ENCODE measurements at regions not wholly inside any gene's neighbourhood (a gene's known extent, or its start where the extent isn't known, plus 50 kb on each side); places are given as distances from the start of the nearest gene placed in this dataset.

- H3K36me3 ChIP-seq (ENCODE audit: control insufficient read depth in 1 of 2, insufficient read depth in 2 of 2, low read length in 2 of 2): no peaks in the 10 kb centered on the region
- DNase-seq (ENCODE audit: low read depth, low spot score): no peak
- no peak for TF ChIP-seq CTCF (IDR thresholded peaks at IDR 0.05 in 2 of 3, conservative IDR thresholded peaks at IDR 0.05 in 1 of 3; ENCODE audit: borderline replicate concordance in 1 of 3, insufficient read depth in 1 of 3, low read depth in 2 of 3, low read length in 2 of 3)
- TF ChIP-seq ZFX (IDR thresholded peaks at IDR 0.05): no peak
- TF ChIP-seq, protein P1, sequence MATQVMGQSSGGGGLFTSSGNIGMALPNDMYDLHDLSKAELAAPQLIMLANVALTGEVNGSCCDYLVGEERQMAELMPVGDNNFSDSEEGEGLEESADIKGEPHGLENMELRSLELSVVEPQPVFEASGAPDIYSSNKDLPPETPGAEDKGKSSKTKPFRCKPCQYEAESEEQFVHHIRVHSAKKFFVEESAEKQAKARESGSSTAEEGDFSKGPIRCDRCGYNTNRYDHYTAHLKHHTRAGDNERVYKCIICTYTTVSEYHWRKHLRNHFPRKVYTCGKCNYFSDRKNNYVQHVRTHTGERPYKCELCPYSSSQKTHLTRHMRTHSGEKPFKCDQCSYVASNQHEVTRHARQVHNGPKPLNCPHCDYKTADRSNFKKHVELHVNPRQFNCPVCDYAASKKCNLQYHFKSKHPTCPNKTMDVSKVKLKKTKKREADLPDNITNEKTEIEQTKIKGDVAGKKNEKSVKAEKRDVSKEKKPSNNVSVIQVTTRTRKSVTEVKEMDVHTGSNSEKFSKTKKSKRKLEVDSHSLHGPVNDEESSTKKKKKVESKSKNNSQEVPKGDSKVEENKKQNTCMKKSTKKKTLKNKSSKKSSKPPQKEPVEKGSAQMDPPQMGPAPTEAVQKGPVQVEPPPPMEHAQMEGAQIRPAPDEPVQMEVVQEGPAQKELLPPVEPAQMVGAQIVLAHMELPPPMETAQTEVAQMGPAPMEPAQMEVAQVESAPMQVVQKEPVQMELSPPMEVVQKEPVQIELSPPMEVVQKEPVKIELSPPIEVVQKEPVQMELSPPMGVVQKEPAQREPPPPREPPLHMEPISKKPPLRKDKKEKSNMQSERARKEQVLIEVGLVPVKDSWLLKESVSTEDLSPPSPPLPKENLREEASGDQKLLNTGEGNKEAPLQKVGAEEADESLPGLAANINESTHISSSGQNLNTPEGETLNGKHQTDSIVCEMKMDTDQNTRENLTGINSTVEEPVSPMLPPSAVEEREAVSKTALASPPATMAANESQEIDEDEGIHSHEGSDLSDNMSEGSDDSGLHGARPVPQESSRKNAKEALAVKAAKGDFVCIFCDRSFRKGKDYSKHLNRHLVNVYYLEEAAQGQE (IDR thresholded peaks at IDR 0.05; ENCODE audit: low read depth): no peak
- no peak for TF ChIP-seq FOSL1 (IDR thresholded peaks at IDR 0.05; ENCODE audit: low read depth)
- TF ChIP-seq ZNF274 (IDR thresholded peaks at IDR 0.05; ENCODE audit: low read depth, low read length): no peak
- TF ChIP-seq SP1 (IDR thresholded peaks at IDR 0.05; ENCODE audit: low read depth): no peak
- TF ChIP-seq ELF1 (IDR thresholded peaks at IDR 0.05; ENCODE audit: borderline replicate concordance, low read depth): no peak
- no peak for TF ChIP-seq POLR2AphosphoS5 (IDR thresholded peaks at IDR 0.05; ENCODE audit: low read depth, low read length)
- no peak for TF ChIP-seq RAD21 (IDR thresholded peaks at IDR 0.05; ENCODE audit: low read depth)
- TF ChIP-seq JUND (IDR thresholded peaks at IDR 0.05): no peak
- TF ChIP-seq EZH2phosphoT487 (IDR thresholded peaks at IDR 0.05; ENCODE audit: borderline replicate concordance): no peak
- TF ChIP-seq EZH2 (IDR thresholded peaks at IDR 0.05): no peak
- TF ChIP-seq CBX3 (IDR thresholded peaks at IDR 0.05; ENCODE audit: low read depth): no peak
- no peak for TF ChIP-seq ATF3 (IDR thresholded peaks at IDR 0.05)
- TF ChIP-seq SRF (IDR thresholded peaks at IDR 0.05; ENCODE audit: low read depth): no peak
- TF ChIP-seq, protein P2, sequence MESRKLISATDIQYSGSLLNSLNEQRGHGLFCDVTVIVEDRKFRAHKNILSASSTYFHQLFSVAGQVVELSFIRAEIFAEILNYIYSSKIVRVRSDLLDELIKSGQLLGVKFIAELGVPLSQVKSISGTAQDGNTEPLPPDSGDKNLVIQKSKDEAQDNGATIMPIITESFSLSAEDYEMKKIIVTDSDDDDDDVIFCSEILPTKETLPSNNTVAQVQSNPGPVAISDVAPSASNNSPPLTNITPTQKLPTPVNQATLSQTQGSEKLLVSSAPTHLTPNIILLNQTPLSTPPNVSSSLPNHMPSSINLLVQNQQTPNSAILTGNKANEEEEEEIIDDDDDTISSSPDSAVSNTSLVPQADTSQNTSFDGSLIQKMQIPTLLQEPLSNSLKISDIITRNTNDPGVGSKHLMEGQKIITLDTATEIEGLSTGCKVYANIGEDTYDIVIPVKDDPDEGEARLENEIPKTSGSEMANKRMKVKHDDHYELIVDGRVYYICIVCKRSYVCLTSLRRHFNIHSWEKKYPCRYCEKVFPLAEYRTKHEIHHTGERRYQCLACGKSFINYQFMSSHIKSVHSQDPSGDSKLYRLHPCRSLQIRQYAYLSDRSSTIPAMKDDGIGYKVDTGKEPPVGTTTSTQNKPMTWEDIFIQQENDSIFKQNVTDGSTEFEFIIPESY (IDR thresholded peaks at IDR 0.05; ENCODE audit: extremely low read depth, insufficient replicate concordance, low read length): no peak
- TF ChIP-seq TCF7L2 (IDR thresholded peaks at IDR 0.05; ENCODE audit: borderline replicate concordance, extremely low read depth, insufficient read depth, insufficient read length): no peak
- TF ChIP-seq, protein P3, sequence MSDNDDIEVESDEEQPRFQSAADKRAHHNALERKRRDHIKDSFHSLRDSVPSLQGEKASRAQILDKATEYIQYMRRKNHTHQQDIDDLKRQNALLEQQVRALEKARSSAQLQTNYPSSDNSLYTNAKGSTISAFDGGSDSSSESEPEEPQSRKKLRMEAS (IDR thresholded peaks at IDR 0.05): no peak
- H3K27ac ChIP-seq (ENCODE audit: low read depth, low read length): no peak overlapping the region
- CTCF ChIA-PET: no interaction called here
- no peak for ATAC-seq
- H3K4me3 ChIP-seq (replicated peaks in 1 of 2; ENCODE audit: low read depth in 1 of 2, low read length in 2 of 2): no peak overlapping the region
- POLR2A ChIA-PET: no interaction called here
- intact Hi-C loops (cut with micrococcal nuclease): no loop called here
- no peaks in the 10 kb centered on the region for H3K9me3 ChIP-seq (ENCODE audit: control insufficient read depth in 1 of 2, insufficient read depth in 1 of 2, low read depth in 1 of 2, low read length in 2 of 2)
- H3K79me2 ChIP-seq (ENCODE audit: insufficient read depth, low read length): no peaks in the 10 kb centered on the region
- H3K27me3 ChIP-seq (ENCODE audit: insufficient read depth, low read length): no peaks in the 10 kb centered on the region
- no peaks in the 10 kb centered on the region for H4K20me1 ChIP-seq (ENCODE audit: insufficient read depth)
- no TSS peak for BruUV-seq (replicated peaks)
- no peak overlapping the region for H3K9ac ChIP-seq (ENCODE audit: low read length)
- RAD21 ChIA-PET (ENCODE audit: low non-redundant PET in 1 of 2, low total read pairs in 2 of 2, uncharacterized antibody in 2 of 2, unreplicated experiment in 2 of 2): no interaction called here
- no peak overlapping the region for H3K4me2 ChIP-seq (ENCODE audit: low read length)
- H3K9me2 ChIP-seq (ENCODE audit: insufficient read depth): no peaks in the 10 kb centered on the region
- H2AFZ ChIP-seq (ENCODE audit: low read depth, low read length, poor library complexity, severe bottlenecking): no peak overlapping the region
- H3K4me1 ChIP-seq (ENCODE audit: control insufficient read depth in 1 of 2, insufficient read depth in 2 of 2, low read length in 2 of 2): 0 out of 4 replicates have a peak, but pooled peaks cover 0 to under 1% of the 10 kb centered on the region in 2 experiments
These were observed 241.0 kb downstream of the MYLK4 start for GRCh38 chr6:2509711-2510110.

All from HCT116 (cell line).